ENCODE measurements at regions not wholly inside any gene's neighbourhood (a gene's known extent, or its start where the extent isn't known, plus 50 kb on each side); places are given as distances from the start of the nearest gene placed in this dataset.

- no peak for TF ChIP-seq CTCF (IDR thresholded peaks at IDR 0.05; ENCODE audit: insufficient read depth, low read depth, low read length)
- H3K4me3 ChIP-seq (ENCODE audit: low read depth, low read length) = no peak overlapping the region
- no peak for DNase-seq (ENCODE audit: low read depth)
Observed at GRCh38 chrX:69094977-69095669, 70.1 kb downstream of the PJA1 start.

- peak; percentile 70 for DNase-seq (ENCODE audit: low read depth)
- H3K4me3 ChIP-seq (ENCODE audit: low read depth, low read length) = no peak overlapping the region
- peak; percentile 57 for TF ChIP-seq CTCF (IDR thresholded peaks at IDR 0.05; ENCODE audit: insufficient read depth, low read depth, low read length)
Observed at GRCh38 chrX:69093960-69094871, 71.0 kb downstream of the PJA1 start.

GRCh38 chrX:69090022-69090421 is 75.2 kb downstream of the PJA1 start:
- no peak for DNase-seq (ENCODE audit: low read depth)
- no peak for TF ChIP-seq CTCF (IDR thresholded peaks at IDR 0.05; ENCODE audit: insufficient read depth, low read depth, low read length)

GRCh38 chrX:69089203-69089602 is 76.0 kb downstream of the PJA1 start:
- no peak for DNase-seq (ENCODE audit: low read depth)
- H3K4me3 ChIP-seq (ENCODE audit: low read depth, low read length) = no peak overlapping the region
- TF ChIP-seq CTCF (IDR thresholded peaks at IDR 0.05; ENCODE audit: insufficient read depth, low read depth, low read length) = no peak

More at GRCh38 chrX:69090022-69090421, 75.2 kb downstream of the PJA1 start:
- no peak overlapping the region for H3K4me3 ChIP-seq (ENCODE audit: low read depth, low read length)

GRCh38 chrX:69088171-69088938 is 76.9 kb downstream of the PJA1 start:
- H3K4me3 ChIP-seq (ENCODE audit: low read depth, low read length) = no peak overlapping the region
- peak; percentile 70 for DNase-seq (ENCODE audit: low read depth)
- no peak for TF ChIP-seq CTCF (IDR thresholded peaks at IDR 0.05; ENCODE audit: insufficient read depth, low read depth, low read length)

- H3K4me3 ChIP-seq (ENCODE audit: low read depth, low read length) = no peak overlapping the region
- DNase-seq (ENCODE audit: low read depth) = no peak
- no peak for TF ChIP-seq CTCF (IDR thresholded peaks at IDR 0.05; ENCODE audit: insufficient read depth, low read depth, low read length)
Observed at GRCh38 chrX:69085826-69086225, 79.4 kb downstream of the PJA1 start.

Measured in fibroblast of villous mesenchyme (primary cell).